Panc1 (cell line): ENCODE measurements at regions not wholly inside any gene's neighbourhood (a gene's known extent, or its start where the extent isn't known, plus 50 kb on each side); places are given as distances from the start of the nearest gene placed in this dataset.

ENCODE experiments used
- ATAC-seq: fragments of 200-7000 bp; cut with Tn5 transposase; 2 replicates; pipeline ENCODE4 v1.9.1; 2020; ENCODE audit warnings: mild to moderate bottlenecking, moderate library complexity
- BruUV-seq: library from RNA; stranded (reverse); fragments of 400-500 nt; replicated peaks from 2 replicates; lab custom pipeline; 2021; lab: Mats Ljungman, UMichigan
- CTCF ChIA-PET: fragments of 300-600 bp; sonication (Branson Sonifier 250); formaldehyde crosslinking; loops from one replicate; lab custom pipeline; 2022; ENCODE audit warnings: antibody characterized with exemption; lab: Charles Lee
- POLR2A ChIA-PET: fragments of 300-600 bp; sonication (Branson Sonifier 250); formaldehyde crosslinking; loops from one replicate; lab custom pipeline; 2022; ENCODE audit warnings: antibody characterized with exemption; lab: Charles Lee
- DNase-seq: peaks from one replicate; pipeline ENCODE4 v3.0.0-alpha.2; 2010; ENCODE audit warnings: low read depth, low spot score
- H3K27ac ChIP-seq: 2 replicates; pipeline ENCODE4 v1.5.1; 2011; ENCODE audit warnings: mild to moderate bottlenecking, low read length, inconsistent platforms
- H3K27me3 ChIP-seq: fragments of 200-500 bp; sonication (Bioruptor generic); 2 replicates; pipeline ENCODE4 v1.6.0; 2014; ENCODE audit warnings: low read length, inconsistent platforms; ENCODE audit not compliant: control insufficient read depth, insufficient read depth
- H3K36me3 ChIP-seq: fragments of 200-500 bp; sonication (Bioruptor generic); 2 replicates; pipeline ENCODE4 v1.5.1; 2014; ENCODE audit warnings: inconsistent platforms, mild to moderate bottlenecking, low read length, moderate library complexity; ENCODE audit not compliant: control insufficient read depth, insufficient read depth
- H3K4me1 ChIP-seq: 2 replicates; pipeline ENCODE4 v1.5.1; 2011; ENCODE audit warnings: inconsistent platforms, mild to moderate bottlenecking, low read length, moderate library complexity; ENCODE audit not compliant: control insufficient read depth, insufficient read depth
- H3K4me3 ChIP-seq, 2 experiments: 2 replicates each; pipeline ENCODE4 v1.5.1; 2011 to 2012; ENCODE audit warnings: low read depth in 2 of 2, low read length in 2 of 2, mild to moderate bottlenecking in 2 of 2, inconsistent platforms in 1 of 2, moderate library complexity in 1 of 2
- H3K9me3 ChIP-seq: fragments of 200-500 bp; sonication (Bioruptor generic); 2 replicates; pipeline ENCODE4 v1.5.1; 2014; ENCODE audit warnings: low read depth, mild to moderate bottlenecking, inconsistent platforms, low read length, moderate library complexity; ENCODE audit not compliant: control insufficient read depth, insufficient read depth
- CTCF ChIP-seq: fragments of 450-650 bp; IDR thresholded peaks from 2 replicates; pipeline ENCODE4 v1.5.1; 2017; ENCODE audit warnings: mild to moderate bottlenecking
- POLR2AphosphoS5 ChIP-seq: IDR thresholded peaks from 2 replicates; pipeline ENCODE4 v1.6.1; 2012; ENCODE audit warnings: mild to moderate bottlenecking, low read depth, low read length, moderate library complexity
- REST ChIP-seq, 2 experiments: IDR thresholded peaks; 2 replicates each; pipeline ENCODE4 v1.6.1; 2011 to 2012; ENCODE audit warnings: low read depth in 2 of 2, control low read depth in 1 of 2, low read length in 1 of 2, mild to moderate bottlenecking in 1 of 2, moderate library complexity in 1 of 2; ENCODE audit not compliant: insufficient read depth in 1 of 2
- SIN3A ChIP-seq: IDR thresholded peaks from 2 replicates; pipeline ENCODE4 v1.6.1; 2012; ENCODE audit warnings: low read depth, mild to moderate bottlenecking, low read length, moderate library complexity, borderline replicate concordance; ENCODE audit not compliant: insufficient read depth
- TCF7L2 ChIP-seq: IDR thresholded peaks from 2 replicates; pipeline ENCODE4 v1.6.1; 2011; ENCODE audit warnings: mild to moderate bottlenecking, low read depth, low read length, inconsistent platforms
- in situ Hi-C: cut with HindIII; loops from 2 replicates; pipeline ENCODE4 v1.10.0; 2016; ENCODE audit warnings: low sequenced_read_pairs, low pct_unique_long_range_greater_than_20kb
- intact Hi-C: fragments of 100-400 bp; cut with micrococcal nuclease; formaldehyde crosslinking; loops from one replicate; pipeline ENCODE4 v1.10.0; 2022; ENCODE audit not compliant: unreplicated experiment

GRCh38 chr13:83563499-83563898, 318.8 kb downstream of the SLITRK1 start:
- CTCF ChIA-PET, result no interaction called here
- intact Hi-C loops, result no loop called here
- H3K4me1 ChIP-seq, result no peaks in the 10 kb centered on the region
- POLR2A ChIA-PET, result no interaction called here
- TF ChIP-seq CTCF (no peak), POLR2AphosphoS5 (no peak), TCF7L2 (no peak), SIN3A (no peak), REST (IDR thresholded peaks at IDR 0.05; ENCODE audit: insufficient read depth in 1 of 2, low read depth in 2 of 2, low read length in 1 of 2) (no peak)
- no peak overlapping the region for H3K4me3 ChIP-seq
- DNase-seq (no peak), ATAC-seq (no peak)
- no peaks in the 10 kb centered on the region for H3K27me3 ChIP-seq
- in situ Hi-C loops, result no loop called here
- no peaks in the 10 kb centered on the region for H3K36me3 ChIP-seq
- no TSS peak for BruUV-seq
- no peak overlapping the region for H3K27ac ChIP-seq
- H3K9me3 ChIP-seq, result no peaks in the 10 kb centered on the region

DNA sequence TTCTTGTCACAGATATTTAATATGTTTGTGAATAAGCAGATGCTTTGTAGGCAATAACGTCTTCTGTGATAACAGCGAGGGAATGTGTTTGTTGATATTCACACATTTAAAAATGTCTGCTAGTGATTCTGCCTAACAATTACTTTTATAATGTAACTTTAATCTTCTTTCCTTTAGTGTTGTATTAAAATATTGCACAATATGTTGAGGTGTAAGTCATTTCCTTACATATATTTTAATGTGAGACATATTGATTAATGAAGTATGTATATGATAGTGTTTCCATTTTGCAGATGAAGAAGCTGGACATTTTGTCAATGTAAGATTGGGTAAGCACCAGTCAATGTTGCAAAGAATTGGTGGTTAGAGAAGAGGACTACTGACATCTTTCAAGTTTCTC, 324.4 kb downstream of the SLITRK1 start:
- ChIA-PET POLR2A (no interaction called here), CTCF (no interaction called here)
- in situ Hi-C loops, result no loop called here
- TF ChIP-seq CTCF (no peak), TCF7L2 (no peak), REST (IDR thresholded peaks at IDR 0.05; ENCODE audit: insufficient read depth in 1 of 2, low read depth in 2 of 2, low read length in 1 of 2) (no peak), SIN3A (no peak), POLR2AphosphoS5 (no peak)
- no peak for ATAC-seq
- H3K4me3 ChIP-seq, result no peak overlapping the region
- H3K36me3 ChIP-seq, result no peaks in the 10 kb centered on the region
- no peaks in the 10 kb centered on the region for H3K27me3 ChIP-seq
- H3K4me1 ChIP-seq, result no peaks in the 10 kb centered on the region
- no peaks in the 10 kb centered on the region for H3K9me3 ChIP-seq
- BruUV-seq, result no TSS peak
- no peak for DNase-seq
- H3K27ac ChIP-seq, result no peak overlapping the region
- intact Hi-C loops, result no loop called here
